MM.1S (cell line): ENCODE measurements at regions not wholly inside any gene's neighbourhood (a gene's known extent, or its start where the extent isn't known, plus 50 kb on each side); places are given as distances from the start of the nearest gene placed in this dataset.

Experiments used
- DNase-seq: peaks from one replicate; pipeline ENCODE4 v3.0.0-alpha.2; 2015
- H2AFZ ChIP-seq: fragments of 300-600 bp; sonication (generic); 2 replicates; pipeline ENCODE4 v1.6.0; 2016; ENCODE audit warnings: antibody characterized with exemption, low read length
- H3F3A ChIP-seq: fragments of 300-600 bp; sonication (generic); 2 replicates; pipeline ENCODE4 v1.6.1; 2016; ENCODE audit warnings: mild to moderate bottlenecking, antibody characterized with exemption, low read length, moderate library complexity, mixed read lengths; ENCODE audit not compliant: insufficient read depth
- H3K27ac ChIP-seq: fragments of 300-600 bp; sonication (generic); 2 replicates; pipeline ENCODE4 v1.5.1; 2016; ENCODE audit warnings: mild to moderate bottlenecking, low read length
- H3K27me3 ChIP-seq: fragments of 300-600 bp; sonication (generic); replicated peaks from 2 replicates; pipeline ENCODE4 v1.6.0; 2016; ENCODE audit warnings: low read length; ENCODE audit not compliant: insufficient read depth
- H3K36me3 ChIP-seq: fragments of 300-600 bp; sonication (generic); replicated peaks from 2 replicates; pipeline ENCODE4 v1.6.1; 2016; ENCODE audit warnings: mild to moderate bottlenecking, low read length, mixed read lengths; ENCODE audit not compliant: insufficient read depth
- H3K4me1 ChIP-seq: fragments of 300-600 bp; sonication (generic); 2 replicates; pipeline ENCODE4 v1.6.1; 2016; ENCODE audit warnings: low read length, mixed read lengths
- H3K4me2 ChIP-seq: fragments of 300-600 bp; sonication (generic); 2 replicates; pipeline ENCODE4 v1.6.0; 2016; ENCODE audit warnings: low read depth, low read length
- H3K4me3 ChIP-seq: fragments of 300-600 bp; sonication (generic); 2 replicates; pipeline ENCODE4 v1.5.1; 2016; ENCODE audit warnings: low read length, mixed read lengths
- H3K79me2 ChIP-seq: fragments of 300-600 bp; sonication (generic); 2 replicates; pipeline ENCODE4 v1.6.1; 2016; ENCODE audit warnings: mixed run types, low read length, mixed read lengths
- H3K9ac ChIP-seq: fragments of 300-600 bp; sonication (generic); 2 replicates; pipeline ENCODE4 v1.6.1; 2016; ENCODE audit warnings: low read length, mixed read lengths
- H3K9me2 ChIP-seq: fragments of 300-600 bp; sonication (generic); replicated peaks from 2 replicates; pipeline ENCODE4 v1.6.1; 2016; ENCODE audit warnings: mild to moderate bottlenecking, low read length, mixed read lengths; ENCODE audit not compliant: insufficient read depth
- H3K9me3 ChIP-seq: fragments of 300-600 bp; sonication (generic); replicated peaks from 2 replicates; pipeline ENCODE4 v1.6.1; 2016; ENCODE audit warnings: mild to moderate bottlenecking, low read length, mixed read lengths; ENCODE audit not compliant: insufficient read depth
- H4K20me1 ChIP-seq: fragments of 300-600 bp; sonication (generic); 2 replicates; pipeline ENCODE4 v1.6.1; 2016; ENCODE audit warnings: mild to moderate bottlenecking, low read length, moderate library complexity, mixed read lengths; ENCODE audit not compliant: insufficient read depth
- EZH2 ChIP-seq: fragments of 300-600 bp; sonication (generic); optimal IDR thresholded peaks from 2 replicates; pipeline ENCODE3; 2017; ENCODE audit warnings: low read depth, mild to moderate bottlenecking, antibody characterized with exemption, low read length, mixed read lengths
- EZH2phosphoT487 ChIP-seq: fragments of 300-600 bp; sonication (generic); IDR thresholded peaks from 2 replicates; pipeline ENCODE4 v1.6.1; 2018; ENCODE audit warnings: antibody characterized with exemption, low read length
- TF ChIP-seq, protein P1 (sequence below): fragments of 300-600 bp; sonication (generic); IDR thresholded peaks from 2 replicates; pipeline ENCODE4 v1.5.1; 2016; ENCODE audit warnings: antibody characterized with exemption, low read length, mixed read lengths

DNA sequence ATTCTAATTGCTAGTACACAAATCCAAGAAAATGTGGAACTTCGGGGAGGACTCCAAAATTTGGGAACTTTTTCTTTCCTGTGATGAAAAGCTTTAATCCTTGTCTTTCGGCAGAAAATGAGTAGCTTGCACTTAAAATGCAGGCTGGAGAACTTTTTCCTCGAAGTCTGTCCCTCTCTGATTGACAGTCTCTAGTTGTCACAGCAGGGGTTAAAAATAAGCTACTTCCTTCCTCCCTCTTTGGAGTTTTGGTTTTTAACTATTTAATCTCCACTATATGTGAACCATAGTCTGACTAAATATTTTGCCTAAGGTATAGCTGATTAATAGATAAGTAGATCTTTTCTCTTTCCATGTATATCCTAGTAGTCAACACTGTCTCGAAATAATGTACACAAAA is 66.8 kb upstream of the MBOAT1 start:
- Histone ChIP-seq H3F3A (no peaks in the 10 kb centered on the region), H3K4me3 (no peak overlapping the region), H3K9me3 (no peaks in the 10 kb centered on the region), H3K4me1 (no peaks in the 10 kb centered on the region), H3K27ac (no peak overlapping the region), H3K36me3 (no peaks in the 10 kb centered on the region), H3K9me2 (no peaks in the 10 kb centered on the region), H3K9ac (no peak overlapping the region), H4K20me1 (no peaks in the 10 kb centered on the region), H3K79me2 (no peaks in the 10 kb centered on the region), H2AFZ (no peak overlapping the region), H3K4me2 (no peak overlapping the region), H3K27me3 (no peaks in the 10 kb centered on the region)
- TF ChIP-seq, protein P1, sequence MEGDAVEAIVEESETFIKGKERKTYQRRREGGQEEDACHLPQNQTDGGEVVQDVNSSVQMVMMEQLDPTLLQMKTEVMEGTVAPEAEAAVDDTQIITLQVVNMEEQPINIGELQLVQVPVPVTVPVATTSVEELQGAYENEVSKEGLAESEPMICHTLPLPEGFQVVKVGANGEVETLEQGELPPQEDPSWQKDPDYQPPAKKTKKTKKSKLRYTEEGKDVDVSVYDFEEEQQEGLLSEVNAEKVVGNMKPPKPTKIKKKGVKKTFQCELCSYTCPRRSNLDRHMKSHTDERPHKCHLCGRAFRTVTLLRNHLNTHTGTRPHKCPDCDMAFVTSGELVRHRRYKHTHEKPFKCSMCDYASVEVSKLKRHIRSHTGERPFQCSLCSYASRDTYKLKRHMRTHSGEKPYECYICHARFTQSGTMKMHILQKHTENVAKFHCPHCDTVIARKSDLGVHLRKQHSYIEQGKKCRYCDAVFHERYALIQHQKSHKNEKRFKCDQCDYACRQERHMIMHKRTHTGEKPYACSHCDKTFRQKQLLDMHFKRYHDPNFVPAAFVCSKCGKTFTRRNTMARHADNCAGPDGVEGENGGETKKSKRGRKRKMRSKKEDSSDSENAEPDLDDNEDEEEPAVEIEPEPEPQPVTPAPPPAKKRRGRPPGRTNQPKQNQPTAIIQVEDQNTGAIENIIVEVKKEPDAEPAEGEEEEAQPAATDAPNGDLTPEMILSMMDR: no peak
- TF ChIP-seq EZH2 (no peak), EZH2phosphoT487 (no peak)
- no peak for DNase-seq

DNA sequence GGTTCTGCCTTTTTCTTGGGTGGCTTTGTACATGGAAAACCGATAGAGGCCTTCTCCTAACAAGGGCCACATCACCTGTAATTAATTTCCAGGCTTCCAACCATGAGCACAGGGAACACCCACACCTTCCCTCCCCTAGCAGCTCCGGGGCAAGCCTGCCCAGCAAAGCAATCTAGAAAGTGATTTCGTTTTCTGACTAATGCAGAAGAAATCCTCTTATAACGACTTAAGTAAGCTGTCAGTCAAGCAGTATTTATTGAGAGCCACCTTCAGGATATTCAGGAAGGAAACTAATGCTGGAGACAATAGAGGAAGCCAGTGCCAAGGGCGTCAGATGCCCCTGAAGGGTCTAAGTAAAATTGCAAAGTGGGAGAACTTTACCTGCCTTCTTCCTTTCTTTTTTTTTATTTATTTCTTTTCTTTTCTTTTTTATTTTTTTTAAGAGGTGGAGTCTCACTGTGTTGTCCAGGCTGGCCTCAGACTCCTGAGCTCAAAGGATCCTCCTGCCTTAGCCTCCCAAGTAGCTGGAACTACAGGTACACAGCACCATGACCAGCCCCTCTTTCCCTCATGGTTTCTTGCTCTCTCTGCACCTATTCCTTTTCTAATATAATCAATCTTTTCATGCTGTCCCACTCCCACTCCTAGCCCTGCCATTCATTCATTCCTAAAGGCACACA is 67.5 kb upstream of the MBOAT1 start:
- Histone ChIP-seq H4K20me1 (no peaks in the 10 kb centered on the region), H3K27me3 (no peaks in the 10 kb centered on the region), H3K4me1 (no peaks in the 10 kb centered on the region), H3K4me3 (no peak overlapping the region), H3K9me3 (no peaks in the 10 kb centered on the region), H3K79me2 (no peaks in the 10 kb centered on the region), H3K27ac (no peak overlapping the region), H3K9ac (no peak overlapping the region), H3F3A (no peaks in the 10 kb centered on the region), H3K9me2 (no peaks in the 10 kb centered on the region), H3K36me3 (no peaks in the 10 kb centered on the region), H2AFZ (no peak overlapping the region), H3K4me2 (no peak overlapping the region)
- no peak for DNase-seq
- TF ChIP-seq, protein P1: no peak

DNA sequence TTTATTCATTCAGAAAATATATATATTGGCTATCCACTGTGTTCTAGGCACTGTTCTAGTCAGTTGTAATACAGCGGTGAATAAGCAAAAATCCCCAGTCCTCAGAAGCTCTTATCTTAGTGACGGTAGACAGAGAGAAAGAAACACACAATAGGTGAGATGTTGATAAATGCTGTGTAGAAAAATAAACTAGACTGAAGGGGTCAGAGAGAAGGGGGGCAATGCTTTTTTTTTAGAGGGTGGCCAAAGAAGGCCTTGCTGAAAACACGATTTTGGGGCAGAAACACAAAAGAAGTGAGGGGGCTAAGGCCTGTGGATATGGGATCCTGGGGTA is 68.0 kb upstream of the MBOAT1 start:
- Histone ChIP-seq H3K36me3 (no peaks in the 10 kb centered on the region), H3K9me3 (no peaks in the 10 kb centered on the region), H4K20me1 (no peaks in the 10 kb centered on the region), H3K27me3 (no peaks in the 10 kb centered on the region), H2AFZ (no peak overlapping the region), H3K79me2 (no peaks in the 10 kb centered on the region), H3K9ac (no peak overlapping the region), H3K4me1 (no peaks in the 10 kb centered on the region), H3K4me3 (no peak overlapping the region), H3K27ac (no peak overlapping the region), H3K9me2 (no peaks in the 10 kb centered on the region), H3K4me2 (no peak overlapping the region), H3F3A (no peaks in the 10 kb centered on the region)
- TF ChIP-seq EZH2phosphoT487 (no peak), EZH2 (no peak)
- TF ChIP-seq, protein P1: no peak
- no peak for DNase-seq
